ENCODE measurements at regions not wholly inside any gene's neighbourhood (a gene's known extent, or its start where the extent isn't known, plus 50 kb on each side); places are given as distances from the start of the nearest gene placed in this dataset.

DNA sequence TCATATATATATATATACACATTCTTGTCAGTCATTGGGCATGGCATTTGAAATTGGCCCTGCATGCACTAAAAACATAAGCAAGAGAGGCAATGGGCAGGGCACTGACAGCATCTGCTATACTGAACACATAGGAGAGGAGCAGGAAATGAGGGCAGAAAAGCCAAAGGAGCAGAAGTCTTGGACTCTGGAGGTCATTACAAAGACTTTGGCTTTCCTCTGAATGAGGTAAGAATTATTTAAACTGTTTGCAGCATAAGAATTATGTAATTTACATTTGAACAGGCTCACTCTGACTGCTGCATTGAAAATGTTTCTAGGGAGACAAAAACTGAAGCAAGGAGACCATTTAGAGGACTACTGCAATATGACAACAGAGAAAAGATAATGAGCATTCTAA, 396.5 kb downstream of the PRDM5 start:
- no peak for DNase-seq (ENCODE audit: low read depth in 4 of 4, low spot score in 3 of 4)

DNA sequence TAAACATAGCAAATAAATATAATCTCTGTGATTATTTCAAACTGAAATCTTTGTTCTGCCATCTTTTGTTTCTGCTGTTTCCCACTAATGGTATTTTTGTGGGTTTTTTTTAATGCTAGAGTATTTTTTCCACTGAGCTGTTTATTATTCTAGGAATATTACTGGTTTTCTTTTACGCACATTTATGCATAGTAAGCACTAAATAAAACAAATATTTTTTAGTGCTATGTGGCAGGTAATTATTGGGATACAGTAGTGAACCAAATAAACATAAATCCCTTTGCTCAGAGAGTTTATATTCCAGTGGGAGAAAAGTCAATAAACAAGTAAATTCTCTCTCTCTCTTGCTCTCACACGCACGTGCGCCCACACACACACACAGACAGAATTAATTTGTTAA, 397.4 kb downstream of the PRDM5 start:
- DNase-seq (ENCODE audit: low read depth in 4 of 4, low spot score in 3 of 4) = no peak

DNA sequence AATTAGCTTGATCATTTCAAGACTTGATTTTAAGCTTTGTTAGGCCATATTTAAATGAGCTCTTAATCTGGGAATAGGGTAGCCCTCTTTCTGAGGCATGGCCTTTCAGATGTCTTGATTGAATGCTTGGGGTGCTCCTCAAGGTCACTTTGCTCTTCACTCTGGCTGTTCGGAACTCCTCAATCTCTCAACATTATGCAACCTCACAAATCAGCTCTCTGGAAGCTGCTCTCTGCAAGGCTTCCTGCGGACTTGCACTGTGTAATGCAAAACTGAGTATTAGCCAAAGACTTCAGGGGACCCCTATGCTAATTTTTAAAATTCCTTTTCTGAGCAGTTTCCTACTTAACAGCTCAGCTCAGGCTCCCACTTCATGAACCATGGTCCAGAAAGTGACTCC, 398.3 kb downstream of the PRDM5 start:
- no peak for DNase-seq (ENCODE audit: low read depth in 4 of 4, low spot score in 3 of 4)

DNA sequence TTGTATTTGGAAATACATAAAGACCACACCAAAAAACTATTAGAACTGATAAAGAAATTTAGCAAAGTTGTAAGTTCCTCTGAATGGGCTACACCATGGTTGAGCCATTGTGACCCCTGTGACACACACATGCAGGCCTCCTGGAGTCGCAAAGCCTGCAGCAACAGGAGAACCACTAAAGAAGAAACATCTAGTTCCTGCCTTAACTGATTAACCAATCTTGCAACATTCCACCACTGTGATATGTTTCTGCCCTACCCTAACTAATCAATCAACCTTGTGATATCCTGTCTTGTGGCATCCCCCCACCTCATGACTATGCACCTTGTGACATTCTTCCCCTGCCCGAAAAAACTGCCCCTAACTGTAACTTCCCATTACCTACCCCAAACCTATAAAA, 401.8 kb downstream of the PRDM5 start:
- no peak for DNase-seq (ENCODE audit: low read depth in 4 of 4, low spot score in 3 of 4)

DNA sequence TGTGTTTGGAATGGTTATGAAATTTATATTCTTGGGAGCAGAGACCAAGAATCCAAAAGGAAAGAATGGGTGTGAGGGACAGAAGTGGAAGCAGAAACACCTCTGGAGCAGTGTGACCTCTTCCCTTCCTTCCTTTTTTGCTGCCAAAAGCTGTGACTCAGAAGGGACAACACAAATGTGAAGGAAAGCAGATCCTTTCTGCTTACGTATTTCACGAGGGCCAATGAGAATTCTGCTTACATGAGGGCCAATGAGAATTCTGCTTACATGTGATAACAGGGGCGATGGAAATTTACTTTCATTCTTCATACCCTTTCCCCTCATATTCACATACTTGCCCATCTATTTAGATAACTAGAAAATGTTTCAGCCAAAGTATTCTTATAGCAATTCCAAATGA, 404.6 kb downstream of the PRDM5 start:
- peak; percentile 27 to 55 (median 42) for DNase-seq (ENCODE audit: low read depth in 4 of 4, low spot score in 3 of 4)

DNA sequence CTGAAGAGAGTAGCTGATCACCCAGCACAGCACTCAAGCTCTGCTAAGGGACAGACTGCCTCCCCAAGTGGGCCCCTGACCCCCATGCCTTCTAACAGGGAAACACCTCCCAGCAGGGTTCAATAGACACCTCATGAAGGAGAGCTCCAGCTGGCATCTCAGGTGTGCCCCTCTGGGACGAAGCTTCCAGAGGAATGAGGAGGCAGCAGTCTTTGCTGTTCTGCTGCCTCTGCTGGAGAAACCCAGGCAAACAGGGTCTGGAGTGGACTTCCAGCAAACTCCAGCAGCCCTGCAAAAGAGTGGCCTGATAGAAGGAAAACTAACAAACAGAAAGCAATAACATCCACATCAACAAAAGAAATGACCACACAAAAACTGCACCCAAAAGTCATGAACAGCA, 412.8 kb downstream of the PRDM5 start:
- no peak for DNase-seq (ENCODE audit: low read depth in 4 of 4, low spot score in 3 of 4)

DNA sequence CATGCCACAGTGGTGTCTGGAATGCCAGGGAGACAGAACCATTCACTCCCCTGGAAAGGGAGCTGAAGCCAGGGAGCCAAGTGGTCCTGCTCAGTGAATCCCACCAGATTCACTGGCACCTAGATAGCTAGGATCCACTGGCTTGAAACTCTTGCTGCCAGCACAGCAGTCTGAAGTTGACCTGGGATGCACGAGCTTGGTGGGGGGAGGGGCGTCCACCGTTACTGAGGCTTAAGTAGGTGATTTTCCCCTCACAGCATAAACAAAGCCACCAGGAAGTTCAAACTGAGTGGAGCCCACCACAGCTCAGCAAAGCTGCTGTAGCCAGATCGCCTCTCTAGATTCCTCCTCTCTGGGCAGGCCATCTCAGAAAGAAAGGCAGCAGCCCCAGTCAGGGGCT, 413.3 kb downstream of the PRDM5 start:
- no peak for DNase-seq (ENCODE audit: low read depth in 4 of 4, low spot score in 3 of 4)

DNA sequence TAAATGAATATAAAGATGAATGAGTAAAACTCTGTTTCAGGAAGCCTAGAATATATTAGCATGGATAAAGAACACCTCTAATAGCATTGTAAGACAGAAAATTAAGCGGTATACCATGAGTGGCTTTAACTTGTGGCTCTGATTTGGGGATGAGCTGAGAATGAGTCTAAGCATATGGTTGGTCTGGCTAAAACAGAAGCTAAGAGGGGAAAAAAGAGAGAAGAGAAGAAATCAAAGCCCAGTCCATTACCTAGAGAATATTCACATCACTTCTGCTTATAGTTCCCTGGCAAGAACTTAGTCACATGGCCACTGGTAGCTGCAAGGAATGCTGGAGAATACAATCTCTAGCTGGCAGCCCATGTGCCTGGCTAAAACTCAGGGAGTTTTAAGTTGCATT, 414.5 kb downstream of the PRDM5 start:
- no peak for DNase-seq (ENCODE audit: low read depth in 4 of 4, low spot score in 3 of 4)

DNA sequence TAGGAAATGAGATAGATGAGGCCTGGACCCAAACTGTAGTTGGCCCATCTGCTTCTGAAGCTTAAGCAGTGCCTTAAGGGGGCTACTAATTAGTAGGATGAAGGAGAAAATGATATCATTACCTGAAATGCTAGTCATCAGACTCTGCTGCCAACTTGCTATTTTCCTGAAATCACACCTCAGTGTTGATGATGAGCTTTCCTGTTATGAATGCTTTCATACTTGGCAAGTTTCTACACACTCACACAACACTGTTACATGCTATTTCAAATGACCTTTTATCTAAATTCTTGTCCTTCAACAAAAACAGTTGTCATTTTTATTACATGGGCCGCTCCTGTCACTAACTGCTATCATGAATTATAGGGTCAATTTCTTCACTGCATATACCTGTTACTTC, 416.0 kb downstream of the PRDM5 start:
- DNase-seq (ENCODE audit: low read depth in 4 of 4, low spot score in 3 of 4) = no peak

DNA sequence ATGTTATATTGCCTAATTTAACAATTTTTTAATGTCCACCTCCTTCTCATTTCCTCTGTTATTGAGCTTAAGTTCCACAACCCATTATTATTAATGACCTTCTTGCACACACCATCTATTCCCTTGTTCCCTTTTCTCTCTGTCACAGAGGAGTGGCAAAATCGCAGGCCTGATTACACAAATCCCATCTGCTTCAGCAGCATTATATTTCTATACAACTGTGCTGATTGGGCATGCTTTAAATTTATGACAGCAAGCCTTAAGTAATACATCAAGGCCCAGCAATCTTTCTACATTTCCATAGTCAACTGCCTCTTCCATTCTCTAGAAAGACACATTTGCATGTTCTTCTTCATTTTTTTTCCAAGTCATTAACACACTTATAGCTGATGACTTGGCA, 423.8 kb downstream of the PRDM5 start:
- no peak for DNase-seq (ENCODE audit: low read depth in 4 of 4, low spot score in 3 of 4)

DNA sequence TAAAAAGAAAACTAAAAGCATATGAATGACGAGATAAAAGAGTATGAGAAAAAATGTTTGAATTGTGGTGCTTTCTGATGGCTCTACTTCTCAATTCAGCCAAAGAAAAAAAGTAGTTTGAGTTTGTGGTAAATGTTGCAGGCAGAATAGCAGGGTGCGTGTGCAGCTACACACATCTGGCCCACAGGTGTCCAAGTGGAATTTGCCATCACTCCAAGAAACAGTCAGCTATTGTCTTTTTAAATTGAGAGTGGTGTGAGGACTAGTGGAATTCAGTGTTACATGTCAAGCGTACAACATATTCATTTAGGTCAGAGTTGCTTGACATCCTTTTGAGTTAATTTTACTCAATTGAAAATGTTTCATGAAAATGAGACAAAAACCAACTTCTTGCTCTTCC, 424.8 kb upstream of the MAD2L1 start:
- no peak for DNase-seq (ENCODE audit: low read depth in 4 of 4, low spot score in 3 of 4)

DNA sequence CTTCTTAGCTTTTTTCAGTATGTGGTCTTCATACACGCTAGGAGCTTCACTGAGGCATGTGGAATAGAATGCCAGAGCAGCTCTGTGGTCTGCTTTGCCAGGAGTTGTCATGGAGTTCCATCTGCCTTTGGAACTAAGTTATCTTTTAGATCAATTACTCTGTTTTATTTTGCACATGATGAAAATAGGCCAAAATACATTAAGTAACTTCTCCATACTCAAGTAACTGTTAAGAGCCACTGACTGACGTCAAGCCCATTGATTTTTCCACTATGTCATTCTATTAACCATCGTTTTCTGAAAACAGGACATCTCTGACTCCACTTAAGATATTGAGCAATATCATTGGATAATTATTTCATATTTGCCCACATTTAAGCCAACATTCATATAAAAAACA, 415.1 kb upstream of the MAD2L1 start:
- no peak for DNase-seq (ENCODE audit: low read depth in 4 of 4, low spot score in 3 of 4)

DNA sequence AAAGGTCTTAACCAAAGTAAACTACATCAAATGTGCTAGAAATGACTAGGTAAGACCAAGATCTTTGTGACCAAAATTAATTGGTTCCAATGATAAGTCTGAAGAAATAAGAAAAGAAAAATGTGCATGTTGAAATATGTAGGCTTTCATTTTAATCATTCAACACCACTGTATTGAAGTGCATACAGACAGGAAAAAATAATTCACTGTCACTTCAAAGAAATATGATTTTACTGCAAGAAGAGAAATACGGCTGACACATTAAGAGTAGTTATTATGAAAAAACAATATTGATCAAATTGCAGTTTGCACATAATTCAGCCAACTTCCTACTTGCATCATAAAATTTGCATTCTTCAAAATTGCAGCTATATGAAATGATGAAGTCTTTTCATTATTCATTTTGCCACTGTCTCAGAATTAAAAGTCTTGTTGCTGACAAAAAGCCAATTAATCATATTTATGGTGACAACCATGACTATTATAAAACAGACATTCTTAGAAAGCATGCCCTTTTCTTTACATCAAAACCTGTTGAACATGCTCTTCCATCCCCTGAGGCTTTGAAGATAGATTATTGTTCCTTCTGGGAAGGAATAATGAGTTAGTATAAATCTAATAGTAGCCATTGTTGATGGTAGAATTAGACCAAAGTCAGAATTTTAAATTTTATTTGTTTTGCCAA, 405.9 kb upstream of the MAD2L1 start:
- no peak for DNase-seq (ENCODE audit: low read depth in 4 of 4, low spot score in 3 of 4)

DNA sequence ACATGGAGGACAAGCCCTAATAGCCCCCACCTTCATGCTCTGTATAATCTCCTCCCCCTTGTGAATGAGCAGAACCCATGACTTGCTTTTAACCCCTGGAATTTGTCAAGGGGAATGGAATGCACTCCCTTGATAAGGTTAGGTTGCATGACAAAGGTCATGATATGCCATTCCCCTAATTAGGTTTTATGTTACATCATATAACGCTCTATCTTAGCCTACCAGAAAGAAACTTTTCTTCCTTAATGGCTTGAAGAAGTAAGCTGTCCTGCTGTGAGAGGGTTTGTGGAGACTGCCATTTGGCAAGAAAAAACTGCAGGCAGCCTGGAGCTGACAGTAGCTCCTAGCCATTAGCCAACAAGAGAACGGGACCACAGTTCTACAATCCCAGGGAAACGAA, 399.8 kb upstream of the MAD2L1 start:
- peak in 1 of 4 donors; percentile 21 for DNase-seq (ENCODE audit: low read depth in 4 of 4, low spot score in 3 of 4)

DNA sequence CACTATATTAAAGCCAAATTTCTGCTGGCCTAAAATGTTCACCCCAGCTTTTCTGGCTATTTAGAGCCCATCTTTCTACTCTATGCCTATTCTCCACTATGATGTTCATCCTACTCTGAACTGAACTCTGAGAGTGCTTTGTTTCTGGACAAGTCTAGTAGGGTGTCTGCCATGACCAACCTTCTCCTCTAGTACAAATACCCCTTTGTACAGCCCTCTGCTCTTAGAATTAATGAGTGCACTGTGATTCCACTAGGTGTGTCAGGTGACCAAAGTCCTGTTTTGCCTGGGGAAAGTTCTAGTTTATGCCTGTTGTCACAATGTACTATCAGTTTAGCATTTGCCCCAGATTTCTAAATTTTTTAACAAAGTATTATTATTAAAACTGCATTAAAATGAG, 388.1 kb upstream of the MAD2L1 start:
- no peak for DNase-seq (ENCODE audit: low read depth in 4 of 4, low spot score in 3 of 4)

DNA sequence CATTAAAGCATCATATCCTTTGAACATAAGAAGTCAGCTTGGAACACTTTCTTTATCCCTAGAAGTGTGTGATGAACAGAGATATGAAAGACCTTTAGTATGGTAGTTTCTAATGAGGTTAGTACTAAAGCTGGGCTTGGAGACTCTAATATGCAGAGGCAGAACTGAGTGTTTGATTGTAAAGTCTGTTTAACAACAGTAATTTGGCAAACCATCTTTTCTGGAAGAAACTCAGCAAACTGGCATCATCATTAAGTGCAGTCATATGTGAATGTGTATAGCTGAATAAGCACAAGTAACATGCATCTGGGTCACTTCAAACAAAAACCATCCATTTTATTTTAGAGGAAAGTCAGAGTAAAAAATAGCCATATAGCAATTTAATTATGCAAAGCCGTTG, 385.9 kb upstream of the MAD2L1 start:
- no peak for DNase-seq (ENCODE audit: low read depth in 4 of 4, low spot score in 3 of 4)

DNA sequence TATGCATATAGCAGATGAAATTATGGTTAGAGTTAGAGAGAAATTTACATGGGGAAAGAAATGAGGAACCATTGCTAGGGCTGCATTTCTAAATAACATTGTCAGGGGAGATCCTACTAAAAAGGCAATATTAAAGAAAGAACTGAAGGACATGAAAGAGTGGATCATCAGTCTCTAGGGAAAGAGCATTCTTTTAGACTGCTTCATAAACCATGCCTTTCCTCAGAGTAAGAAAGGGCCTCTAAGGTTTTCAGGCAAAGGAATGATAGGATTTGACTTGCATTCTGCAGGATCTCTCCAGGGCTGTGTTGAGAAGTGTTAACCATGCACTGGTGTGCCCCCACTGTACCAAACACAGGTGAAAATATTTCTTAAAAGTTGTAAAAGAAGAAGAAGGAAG, 385.4 kb upstream of the MAD2L1 start:
- DNase-seq (ENCODE audit: low read depth in 4 of 4, low spot score in 3 of 4) = no peak

DNA sequence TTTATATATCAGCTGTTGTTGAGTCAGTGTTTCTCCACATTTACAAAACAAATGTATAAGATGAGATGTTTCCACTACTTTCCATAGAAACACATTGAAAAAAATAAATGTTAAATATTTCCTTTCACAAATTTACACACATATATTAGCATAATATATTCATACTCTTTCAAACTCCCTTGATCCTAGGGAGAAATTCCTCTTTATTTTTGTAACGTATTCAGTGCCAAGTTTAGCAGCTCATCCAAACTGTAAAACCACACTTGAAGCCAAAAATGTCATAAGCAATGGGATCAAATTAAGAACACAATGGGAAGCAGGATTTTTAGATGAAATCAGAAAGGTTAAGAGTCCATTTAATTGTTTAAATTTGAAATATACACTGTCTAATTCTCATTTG, 381.1 kb upstream of the MAD2L1 start:
- DNase-seq (ENCODE audit: low read depth in 4 of 4, low spot score in 3 of 4) = no peak

DNA sequence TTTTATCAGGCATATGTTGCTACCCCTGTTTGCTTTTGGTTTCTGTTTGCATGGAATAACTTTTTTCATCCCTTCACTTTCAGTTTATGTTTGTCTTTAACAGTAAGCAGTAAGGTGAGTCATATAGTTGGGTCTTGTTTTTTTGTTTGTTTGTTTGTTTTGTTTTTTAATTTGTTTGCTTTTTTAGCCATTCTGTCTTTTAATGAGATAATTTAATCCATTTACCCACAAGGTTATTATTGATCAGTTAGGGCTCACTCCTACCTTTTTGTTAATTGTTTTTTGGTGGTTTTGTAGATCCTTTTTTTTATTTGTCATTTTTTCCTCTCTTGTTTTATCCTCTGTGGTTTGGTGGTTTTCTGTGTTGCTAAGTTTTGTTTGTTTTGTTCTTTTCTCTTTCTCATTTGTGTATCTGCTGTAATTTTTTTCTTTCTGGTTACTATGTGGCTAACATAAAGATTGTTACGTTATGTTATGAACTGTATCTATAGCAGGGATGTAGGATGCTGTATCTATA, 379.5 kb upstream of the MAD2L1 start:
- no peak for DNase-seq (ENCODE audit: low read depth in 4 of 4, low spot score in 3 of 4)

DNA sequence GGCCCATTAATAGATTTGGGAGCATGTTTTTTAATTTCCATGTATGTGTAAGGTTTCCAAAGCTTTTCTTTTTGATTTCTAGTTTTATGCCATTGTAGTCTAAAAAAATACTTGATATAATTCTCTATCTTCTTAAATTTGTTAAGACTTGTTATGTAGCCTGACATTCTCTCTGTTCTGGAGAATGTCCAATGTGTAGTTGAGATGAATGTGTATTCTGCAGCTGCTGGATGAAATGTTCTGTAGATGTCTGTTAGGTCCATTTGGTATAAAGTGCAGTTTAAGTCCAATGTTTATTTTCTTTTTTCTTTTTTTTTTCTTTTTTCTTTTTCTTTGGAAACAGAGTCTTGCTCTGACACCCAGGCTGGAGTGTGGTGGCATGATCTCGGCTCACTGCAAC, 378.5 kb upstream of the MAD2L1 start:
- DNase-seq (ENCODE audit: low read depth in 4 of 4, low spot score in 3 of 4) = no peak

DNA sequence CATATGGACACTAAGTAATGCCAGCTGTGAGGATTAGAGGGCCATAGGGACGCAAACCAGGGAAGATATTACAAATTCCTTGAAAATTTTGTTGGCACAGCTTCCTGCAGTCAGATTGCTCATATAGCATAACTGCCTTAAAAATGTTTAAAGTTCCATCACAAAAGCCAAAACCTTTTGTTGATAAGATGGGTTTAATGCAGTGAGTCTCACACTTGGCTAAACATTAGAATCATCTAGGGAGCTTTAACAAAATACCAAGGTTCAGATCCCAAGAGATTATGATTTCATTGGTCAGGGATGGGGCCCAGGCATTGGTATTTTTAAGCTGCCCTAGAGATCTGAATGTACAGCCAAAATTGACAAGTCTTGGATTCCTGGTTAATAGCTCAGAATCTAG, 376.5 kb upstream of the MAD2L1 start:
- no peak for DNase-seq (ENCODE audit: low read depth in 4 of 4, low spot score in 3 of 4)

DNA sequence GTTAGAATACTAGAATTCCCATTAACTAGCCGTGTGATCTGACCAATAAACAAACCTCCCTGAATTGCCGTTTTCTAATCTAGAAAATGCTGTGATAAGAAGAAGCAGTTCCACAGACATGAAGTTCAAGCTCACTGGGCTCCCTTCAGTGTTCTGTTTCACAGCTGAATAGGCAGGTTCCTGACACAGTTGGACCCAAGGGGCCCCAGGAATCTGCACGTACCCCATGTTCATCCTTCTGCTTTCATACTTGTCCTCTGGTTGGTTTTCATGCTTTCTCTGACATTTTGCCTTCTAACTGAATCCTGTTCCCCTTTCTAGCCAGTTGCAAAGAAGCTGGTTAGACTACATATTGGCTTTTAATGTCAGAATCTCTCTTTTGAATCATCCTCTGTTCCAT, 374.1 kb upstream of the MAD2L1 start:
- no peak for DNase-seq (ENCODE audit: low read depth in 4 of 4, low spot score in 3 of 4)

DNA sequence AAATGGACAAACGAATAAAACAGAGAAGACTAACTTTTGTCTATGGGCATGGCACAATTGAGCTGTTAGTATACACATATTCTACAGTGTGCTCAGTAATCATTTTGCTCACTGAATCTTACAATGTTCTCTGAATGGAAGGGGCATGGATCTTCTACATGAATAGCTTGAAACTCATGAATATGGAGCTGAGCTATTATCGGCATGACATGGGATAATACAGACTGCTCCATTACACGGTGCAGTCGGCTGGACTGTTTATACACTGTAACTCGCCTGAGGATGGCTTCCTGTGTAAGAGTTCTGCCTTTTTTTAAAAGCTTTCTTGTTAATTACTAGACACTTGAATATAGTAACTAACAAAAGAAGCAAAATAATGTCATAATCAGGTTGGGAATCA, 368.5 kb upstream of the MAD2L1 start:
- DNase-seq (ENCODE audit: low read depth in 4 of 4, low spot score in 3 of 4) = no peak

Data from left renal pelvis (tissue), 4 donors.